Activated naive CD8-positive, alpha-beta T cell treated with anti-CD3 and anti-CD28 coated beads, Interleukin-2, amount 50 U/mL, for 24 hours (primary cell): ENCODE measurements at regions not wholly inside any gene's neighbourhood (a gene's known extent, or its start where the extent isn't known, plus 50 kb on each side); places are given as distances from the start of the nearest gene placed in this dataset.

Experiments
- ATAC-seq: fragments of 150-1000 bp; cut with Tn5 transposase; one replicate; pipeline ENCODE4 v1.10.0; 2021
- DNase-seq: peaks from one replicate; pipeline ENCODE4 v3.0.0; 2021
- H3K27ac Mint-ChIP-seq: one replicate; pipeline ENCODE4 v1.8.0; 2021; ENCODE audit warnings: mild to moderate bottlenecking, mixed read lengths
- H3K27me3 Mint-ChIP-seq: one replicate; pipeline ENCODE4 v1.8.0; 2021; ENCODE audit warnings: mixed read lengths
- H3K36me3 Mint-ChIP-seq: one replicate; pipeline ENCODE4 v1.8.0; 2021; ENCODE audit warnings: low read depth, mixed read lengths
- H3K4me1 Mint-ChIP-seq: one replicate; pipeline ENCODE4 v1.8.0; 2021; ENCODE audit warnings: mixed read lengths
- H3K4me3 Mint-ChIP-seq: one replicate; pipeline ENCODE4 v1.8.0; 2021; ENCODE audit warnings: mild to moderate bottlenecking, moderate library complexity, mixed read lengths
- H3K9me3 Mint-ChIP-seq: one replicate; pipeline ENCODE4 v1.8.0; 2021; ENCODE audit warnings: mixed read lengths

GRCh38 chr13:90796474-90796873, 551.0 kb upstream of the MIR17HG start:
- no peaks in the 10 kb centered on the region for H3K36me3 Mint-ChIP-seq
- no peaks in the 10 kb centered on the region for H3K4me1 Mint-ChIP-seq
- H3K4me3 Mint-ChIP-seq, result no peak overlapping the region
- no peaks in the 10 kb centered on the region for H3K9me3 Mint-ChIP-seq
- DNase-seq (no peak), ATAC-seq (no peak)
- H3K27me3 Mint-ChIP-seq, result no peaks in the 10 kb centered on the region
- no peak overlapping the region for H3K27ac Mint-ChIP-seq

- ATAC-seq (no peak), DNase-seq (no peak)
- no peaks in the 10 kb centered on the region for H3K9me3 Mint-ChIP-seq
- no peak overlapping the region for H3K4me3 Mint-ChIP-seq
- no peaks in the 10 kb centered on the region for H3K36me3 Mint-ChIP-seq
- no peaks in the 10 kb centered on the region for H3K27me3 Mint-ChIP-seq
- H3K4me1 Mint-ChIP-seq, result no peaks in the 10 kb centered on the region
- no peak overlapping the region for H3K27ac Mint-ChIP-seq
Observed at GRCh38 chr13:90797335-90797734, 550.2 kb upstream of the MIR17HG start.

GRCh38 chr13:90798381-90798780, 549.1 kb upstream of the MIR17HG start:
- H3K4me1 Mint-ChIP-seq, result no peaks in the 10 kb centered on the region
- no peak overlapping the region for H3K27ac Mint-ChIP-seq
- H3K36me3 Mint-ChIP-seq, result no peaks in the 10 kb centered on the region
- H3K9me3 Mint-ChIP-seq, result no peaks in the 10 kb centered on the region
- DNase-seq (no peak), ATAC-seq (no peak)
- no peak overlapping the region for H3K4me3 Mint-ChIP-seq
- H3K27me3 Mint-ChIP-seq, result no peaks in the 10 kb centered on the region

GRCh38 chr13:90800082-90800746, 547.3 kb upstream of the MIR17HG start:
- Mint-ChIP-seq H3K36me3 (no peaks in the 10 kb centered on the region), H3K4me1 (no peaks in the 10 kb centered on the region), H3K27me3 (no peaks in the 10 kb centered on the region), H3K27ac (no peak overlapping the region), H3K4me3 (no peak overlapping the region), H3K9me3 (no peaks in the 10 kb centered on the region)
- ATAC-seq, result no peak
- no peak for DNase-seq

- Mint-ChIP-seq H3K27ac (no peak overlapping the region), H3K27me3 (no peaks in the 10 kb centered on the region), H3K9me3 (no peaks in the 10 kb centered on the region), H3K4me1 (no peaks in the 10 kb centered on the region), H3K4me3 (no peak overlapping the region), H3K36me3 (no peaks in the 10 kb centered on the region)
- ATAC-seq, result no peak
- no peak for DNase-seq
Observed at GRCh38 chr13:90801621-90802020, 545.9 kb upstream of the MIR17HG start.

GRCh38 chr13:90803210-90803609, 544.3 kb upstream of the MIR17HG start:
- no peak overlapping the region for H3K4me3 Mint-ChIP-seq
- no peaks in the 10 kb centered on the region for H3K27me3 Mint-ChIP-seq
- ATAC-seq (no peak), DNase-seq (no peak)
- no peaks in the 10 kb centered on the region for H3K4me1 Mint-ChIP-seq
- no peak overlapping the region for H3K27ac Mint-ChIP-seq
- H3K36me3 Mint-ChIP-seq, result no peaks in the 10 kb centered on the region
- H3K9me3 Mint-ChIP-seq, result no peaks in the 10 kb centered on the region

- Mint-ChIP-seq H3K4me1 (no peaks in the 10 kb centered on the region), H3K4me3 (no peak overlapping the region), H3K9me3 (no peaks in the 10 kb centered on the region), H3K27me3 (no peaks in the 10 kb centered on the region), H3K36me3 (no peaks in the 10 kb centered on the region), H3K27ac (no peak overlapping the region)
- DNase-seq (no peak), ATAC-seq (no peak)
Observed at GRCh38 chr13:90806016-90806615, 541.4 kb upstream of the MIR17HG start.

GRCh38 chr13:90806892-90807291, 540.6 kb upstream of the MIR17HG start:
- no peaks in the 10 kb centered on the region for H3K9me3 Mint-ChIP-seq
- no peaks in the 10 kb centered on the region for H3K36me3 Mint-ChIP-seq
- H3K27me3 Mint-ChIP-seq, result no peaks in the 10 kb centered on the region
- no peak overlapping the region for H3K4me3 Mint-ChIP-seq
- H3K4me1 Mint-ChIP-seq, result no peaks in the 10 kb centered on the region
- DNase-seq (no peak), ATAC-seq (no peak)
- H3K27ac Mint-ChIP-seq, result no peak overlapping the region

- Mint-ChIP-seq H3K36me3 (no peaks in the 10 kb centered on the region), H3K4me1 (no peaks in the 10 kb centered on the region), H3K9me3 (peaks cover 4% of the 10 kb centered on the region), H3K27me3 (no peaks in the 10 kb centered on the region), H3K4me3 (no peak overlapping the region), H3K27ac (no peak overlapping the region)
- no peak for DNase-seq
- ATAC-seq, result no peak
Observed at GRCh38 chr13:90808838-90809237, 538.6 kb upstream of the MIR17HG start.

GRCh38 chr13:90824032-90824431, 523.5 kb upstream of the MIR17HG start:
- H3K27me3 Mint-ChIP-seq, result no peaks in the 10 kb centered on the region

GRCh38 chr13:90826688-90827087, 520.8 kb upstream of the MIR17HG start:
- no peak overlapping the region for H3K27ac Mint-ChIP-seq
- no peaks in the 10 kb centered on the region for H3K27me3 Mint-ChIP-seq
- H3K4me1 Mint-ChIP-seq, result no peaks in the 10 kb centered on the region
- no peak for DNase-seq
- no peak overlapping the region for H3K4me3 Mint-ChIP-seq
- no peaks in the 10 kb centered on the region for H3K36me3 Mint-ChIP-seq
- peaks cover 4% of the 10 kb centered on the region for H3K9me3 Mint-ChIP-seq
- no peak for ATAC-seq

More at GRCh38 chr13:90824032-90824431, 523.5 kb upstream of the MIR17HG start:
- Mint-ChIP-seq H3K27ac (no peak overlapping the region), H3K4me3 (no peak overlapping the region), H3K4me1 (no peaks in the 10 kb centered on the region), H3K9me3 (peaks cover 4% of the 10 kb centered on the region), H3K36me3 (no peaks in the 10 kb centered on the region)
- DNase-seq (no peak), ATAC-seq (no peak)

- Mint-ChIP-seq H3K27ac (no peak overlapping the region), H3K36me3 (no peaks in the 10 kb centered on the region), H3K4me3 (no peak overlapping the region), H3K9me3 (no peaks in the 10 kb centered on the region), H3K27me3 (no peaks in the 10 kb centered on the region), H3K4me1 (no peaks in the 10 kb centered on the region)
- ATAC-seq (no peak), DNase-seq (no peak)
Observed at GRCh38 chr13:90830782-90831181, 516.7 kb upstream of the MIR17HG start.

GRCh38 chr13:90833951-90834350, 513.5 kb upstream of the MIR17HG start:
- Mint-ChIP-seq H3K36me3 (no peaks in the 10 kb centered on the region), H3K4me3 (no peak overlapping the region), H3K9me3 (no peaks in the 10 kb centered on the region), H3K27me3 (no peaks in the 10 kb centered on the region), H3K27ac (no peak overlapping the region), H3K4me1 (no peaks in the 10 kb centered on the region)
- DNase-seq (no peak), ATAC-seq (no peak)

- no peak for ATAC-seq
- H3K27ac Mint-ChIP-seq, result no peak overlapping the region
- no peaks in the 10 kb centered on the region for H3K4me1 Mint-ChIP-seq
- no peaks in the 10 kb centered on the region for H3K9me3 Mint-ChIP-seq
- H3K27me3 Mint-ChIP-seq, result no peaks in the 10 kb centered on the region
- H3K36me3 Mint-ChIP-seq, result no peaks in the 10 kb centered on the region
- no peak overlapping the region for H3K4me3 Mint-ChIP-seq
- no peak for DNase-seq
Observed at GRCh38 chr13:90834700-90835099, 512.8 kb upstream of the MIR17HG start.

- Mint-ChIP-seq H3K4me1 (no peaks in the 10 kb centered on the region), H3K9me3 (no peaks in the 10 kb centered on the region), H3K4me3 (no peak overlapping the region), H3K36me3 (no peaks in the 10 kb centered on the region), H3K27ac (no peak overlapping the region), H3K27me3 (no peaks in the 10 kb centered on the region)
- DNase-seq, result no peak
- ATAC-seq, result no peak
Observed at GRCh38 chr13:90835826-90836225, 511.7 kb upstream of the MIR17HG start.
